ENCODE measurements at regions not wholly inside any gene's neighbourhood (a gene's known extent, or its start where the extent isn't known, plus 50 kb on each side); places are given as distances from the start of the nearest gene placed in this dataset.

- no peak for TF ChIP-seq GATA3 (IDR thresholded peaks at IDR 0.05; ENCODE audit: low read depth, low read length)
- TF ChIP-seq GATA2 (IDR thresholded peaks at IDR 0.05; ENCODE audit: low read depth, low read length): no peak
Measured at GRCh38 chr11:76288166-76288980, 82.1 kb upstream of the WNT11 start.

Data from SH-SY5Y (cell line).